Astrocyte of the cerebellum (primary cell): ENCODE measurements at regions not wholly inside any gene's neighbourhood (a gene's known extent, or its start where the extent isn't known, plus 50 kb on each side); places are given as distances from the start of the nearest gene placed in this dataset.
"Not testable (repeated sequence)": the region's sequence is repeated elsewhere in the genome, so short reads cannot be mapped to it uniquely, and the experiment has no call there.

ENCODE experiments used
- DNase-seq: peaks from one replicate; pipeline ENCODE4 v3.0.0-alpha.2; 2011; ENCODE audit warnings: low read depth
- H3K4me3 ChIP-seq: 2 replicates; pipeline ENCODE4 v1.5.1; 2011; ENCODE audit warnings: mild to moderate bottlenecking, low read depth, low read length, moderate library complexity
- CTCF ChIP-seq: IDR thresholded peaks from 2 replicates; pipeline ENCODE4 v1.5.1; 2012; ENCODE audit warnings: low read length, low read depth, moderate library complexity, mild to moderate bottlenecking; ENCODE audit errors: missing control alignments
- in situ Hi-C: cut with HindIII; loops from 2 replicates; pipeline ENCODE4 v1.10.0; 2017; ENCODE audit warnings: low sequenced_read_pairs

GRCh38 chr10:56181607-56182006 lies 179.5 kb downstream of the ZWINT start:
- DNase-seq, result no peak
- in situ Hi-C loops, result no loop called here
- H3K4me3 ChIP-seq, result no peak overlapping the region
- no peak for TF ChIP-seq CTCF

- no peak overlapping the region for H3K4me3 ChIP-seq
- in situ Hi-C loops, result no loop called here
- TF ChIP-seq CTCF, result no peak
- no peak for DNase-seq
These were observed 182.8 kb downstream of the ZWINT start for GRCh38 chr10:56178210-56178609.

- in situ Hi-C loops, DNase-seq, H3K4me3 ChIP-seq: not testable (repeated sequence)
These were observed 206.0 kb downstream of the ZWINT start for GRCh38 chr10:56155091-56155513.

GRCh38 chr10:56146806-56147205 lies 214.3 kb downstream of the ZWINT start:
- H3K4me3 ChIP-seq, result no peak overlapping the region
- TF ChIP-seq CTCF, result no peak
- in situ Hi-C loops, result no loop called here
- no peak for DNase-seq

GRCh38 chr10:56142092-56142728 lies 218.8 kb downstream of the ZWINT start:
- in situ Hi-C loops, result no loop called here
- no peak overlapping the region for H3K4me3 ChIP-seq
- no peak for DNase-seq
- TF ChIP-seq CTCF, result no peak

- DNase-seq, result no peak
- in situ Hi-C loops, result no loop called here
- no peak overlapping the region for H3K4me3 ChIP-seq
- no peak for TF ChIP-seq CTCF
These were observed 221.7 kb downstream of the ZWINT start for GRCh38 chr10:56139405-56139804.

GRCh38 chr10:56135828-56136227 lies 225.2 kb downstream of the ZWINT start:
- no peak for DNase-seq
- no peak overlapping the region for H3K4me3 ChIP-seq
- in situ Hi-C loops, result no loop called here
- no peak for TF ChIP-seq CTCF
